GM03348 (cell line): ENCODE measurements at regions not wholly inside any gene's neighbourhood (a gene's known extent, or its start where the extent isn't known, plus 50 kb on each side); places are given as distances from the start of the nearest gene placed in this dataset.
A peak's percentile ranks its signal among the peaks of the same experiment; 100 is the strongest.

Source experiments
- DNase-seq: peaks from one replicate; pipeline ENCODE4 v3.0.0; 2012; ENCODE audit warnings: low spot score

- DNase-seq, result no peak
Measured at GRCh38 chr17:31715446-31715845, 143.6 kb downstream of the COPRS start.

GRCh38 chr17:31704483-31704882 is 154.6 kb downstream of the COPRS start:
- no peak for DNase-seq

DNA sequence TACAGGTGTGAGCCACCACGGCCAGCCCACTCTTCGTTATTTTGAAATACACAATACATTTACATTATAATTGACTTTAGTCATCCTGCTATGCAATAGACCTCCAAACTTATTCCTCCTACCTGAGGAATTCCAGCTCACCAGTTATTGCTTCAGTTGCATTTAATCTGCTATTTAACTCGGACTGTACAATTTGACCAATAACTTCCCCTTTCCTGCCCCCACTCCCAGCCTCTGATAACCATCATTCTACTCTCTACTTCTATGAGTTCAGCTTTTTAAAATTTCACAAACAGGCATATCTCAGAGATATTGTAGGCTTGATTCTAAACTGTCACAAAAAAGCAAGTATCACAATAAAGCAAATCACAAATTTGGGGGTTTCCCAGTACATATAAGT is 157.0 kb downstream of the COPRS start:
- DNase-seq, result no peak

- no peak for DNase-seq
Measured at GRCh38 chr17:31700973-31701372, 158.1 kb downstream of the COPRS start.

GRCh38 chr17:31699886-31700285 is 159.2 kb downstream of the COPRS start:
- DNase-seq, result no peak

DNA sequence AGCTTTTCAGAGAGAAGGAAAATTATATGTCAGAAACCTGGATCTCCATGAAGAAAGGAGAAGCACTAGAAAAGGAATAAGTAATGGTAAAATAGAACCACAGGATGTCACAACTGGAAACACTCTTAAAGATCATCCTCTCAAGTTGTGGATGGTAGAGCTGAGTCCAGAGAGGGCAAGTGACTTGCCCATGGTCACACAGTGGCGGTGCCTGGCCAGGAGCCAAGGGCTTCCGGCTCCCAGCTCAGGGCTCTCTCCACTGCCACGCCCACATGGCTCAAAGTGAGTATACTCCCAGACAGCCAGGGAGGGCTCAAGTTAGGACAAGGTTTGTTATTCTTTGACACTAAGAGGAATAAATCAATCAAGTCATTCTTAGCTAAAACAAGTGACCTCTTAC is 159.8 kb downstream of the COPRS start:
- DNase-seq, result no peak

DNA sequence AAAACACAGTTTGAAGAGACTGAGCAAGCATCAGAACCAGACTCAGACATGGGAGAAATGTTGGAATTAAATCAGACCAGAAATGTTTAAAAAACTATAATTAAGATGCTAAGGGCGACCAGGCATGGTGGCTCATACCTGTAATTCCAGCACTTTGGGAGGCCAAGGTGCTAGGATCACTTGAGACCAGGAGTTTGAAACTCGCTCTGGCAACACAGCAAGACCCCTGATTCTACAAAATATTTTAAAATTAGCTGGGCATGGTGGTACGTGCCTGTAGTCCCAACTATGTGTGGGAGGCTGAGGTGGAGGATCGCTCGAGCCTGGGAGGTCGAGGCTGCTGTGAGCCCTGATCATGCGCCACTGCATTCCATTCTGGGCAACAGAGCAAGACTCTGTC is 160.3 kb downstream of the COPRS start:
- no peak for DNase-seq

DNA sequence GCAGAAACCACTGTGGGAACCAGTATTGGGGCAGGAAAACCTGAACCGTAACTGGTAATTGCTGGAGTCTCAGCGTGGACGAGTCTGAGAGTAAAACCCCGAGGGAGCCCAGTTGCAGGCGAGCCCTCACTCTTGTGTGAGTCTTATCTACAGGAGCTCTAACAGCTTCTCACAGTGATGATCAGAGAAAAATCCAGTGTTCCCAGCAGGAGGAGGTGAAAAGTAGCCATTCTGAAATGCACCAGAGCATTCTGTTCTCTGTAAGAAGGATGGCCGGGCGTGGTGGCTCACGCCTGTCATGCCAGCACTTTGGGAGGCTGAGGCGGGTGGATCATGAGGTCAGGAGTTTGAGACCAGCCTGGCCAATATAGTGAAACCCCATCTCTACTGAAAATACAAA is 161.2 kb downstream of the COPRS start:
- DNase-seq, result no peak

DNA sequence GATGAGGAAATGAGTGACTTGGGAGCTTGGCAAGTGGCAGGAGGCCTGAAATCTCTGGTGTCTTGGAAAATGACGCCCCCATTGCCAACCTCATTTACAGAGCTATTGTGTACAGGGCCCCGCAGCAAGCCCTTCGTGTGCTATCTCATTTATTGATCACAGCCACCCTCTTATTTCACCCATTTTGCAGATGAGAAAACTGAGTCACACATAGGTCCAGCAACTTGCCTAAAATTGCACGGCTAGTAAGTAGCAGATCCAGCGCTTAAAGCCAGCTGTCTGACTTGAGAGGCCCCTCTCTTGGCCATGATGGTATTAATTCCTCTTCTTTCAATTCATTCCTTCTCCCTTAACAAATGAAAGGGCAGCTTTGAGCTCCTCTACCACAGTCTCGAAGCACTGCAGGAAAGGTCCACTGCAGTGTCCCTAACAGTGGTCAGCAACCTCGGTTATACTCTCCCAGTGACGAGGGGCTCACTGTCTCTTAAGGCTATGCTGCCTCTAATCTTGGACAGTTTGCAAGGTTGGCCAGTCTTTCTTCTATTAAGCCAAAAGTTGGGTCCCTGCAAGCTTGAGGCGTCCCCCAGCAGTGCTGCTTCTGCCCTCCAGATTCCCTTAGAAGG is 162.2 kb downstream of the COPRS start:
- no peak for DNase-seq

DNA sequence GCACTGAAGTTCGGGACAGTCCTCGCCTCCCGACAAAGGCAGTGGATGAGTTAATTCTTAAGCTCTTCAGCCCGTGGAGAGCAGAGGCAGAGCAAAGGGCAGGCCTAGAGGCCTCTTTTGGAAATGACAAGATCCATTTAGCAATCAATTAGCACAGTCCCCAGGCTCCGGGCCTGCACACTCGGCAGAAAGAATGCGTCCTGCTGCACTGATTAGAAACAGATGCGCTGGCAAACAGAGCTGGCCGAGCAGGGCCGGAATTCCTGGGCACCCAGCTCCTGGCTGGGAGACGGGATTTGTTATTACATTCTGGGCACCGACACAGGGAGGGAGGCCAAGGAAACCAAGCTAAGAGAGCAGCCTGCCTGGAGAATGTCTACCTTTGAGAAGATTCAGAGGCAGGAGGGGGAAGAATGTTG is 162.9 kb downstream of the COPRS start:
- DNase-seq, result peak; percentile 96

- DNase-seq, result peak; percentile 60
Measured at GRCh38 chr17:31695456-31696090, 163.5 kb downstream of the COPRS start.

DNA sequence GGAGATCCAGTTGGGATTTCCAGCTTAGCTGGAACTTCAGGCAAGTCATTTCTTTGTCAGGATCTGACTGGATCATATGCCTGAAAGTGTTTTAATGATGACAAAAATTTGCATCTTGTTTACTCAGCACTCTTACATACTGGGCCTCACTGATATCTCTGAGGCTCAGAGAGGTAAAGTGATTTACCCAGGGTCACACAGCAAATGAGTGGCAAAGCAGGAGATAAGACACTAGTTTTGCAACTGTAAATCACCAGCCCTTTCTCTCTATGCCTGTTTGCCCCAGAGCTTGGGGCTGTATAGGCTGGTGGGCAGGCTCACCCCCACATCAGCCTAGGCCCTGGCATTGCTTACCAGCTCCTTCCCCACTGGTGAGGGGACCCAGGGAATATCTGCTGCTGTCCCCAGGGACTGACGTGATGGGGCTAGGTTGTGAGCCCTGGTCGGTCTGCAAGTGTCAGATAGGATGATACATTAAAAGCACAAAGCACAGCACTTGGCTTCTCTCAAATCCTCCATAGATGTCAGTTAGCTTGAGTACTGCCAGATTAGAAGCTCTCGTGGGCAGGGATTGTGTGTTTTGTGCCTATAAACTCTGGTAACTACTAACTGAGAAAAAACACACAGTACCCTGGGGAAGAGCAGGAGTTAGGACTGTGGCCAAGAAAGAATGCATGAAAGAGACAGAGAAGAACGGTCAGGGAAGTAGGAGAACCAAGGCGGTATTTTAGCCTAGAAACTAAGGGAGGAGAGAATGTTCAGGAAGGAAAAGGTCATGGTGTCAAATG is 165.4 kb downstream of the COPRS start:
- DNase-seq, result no peak

DNA sequence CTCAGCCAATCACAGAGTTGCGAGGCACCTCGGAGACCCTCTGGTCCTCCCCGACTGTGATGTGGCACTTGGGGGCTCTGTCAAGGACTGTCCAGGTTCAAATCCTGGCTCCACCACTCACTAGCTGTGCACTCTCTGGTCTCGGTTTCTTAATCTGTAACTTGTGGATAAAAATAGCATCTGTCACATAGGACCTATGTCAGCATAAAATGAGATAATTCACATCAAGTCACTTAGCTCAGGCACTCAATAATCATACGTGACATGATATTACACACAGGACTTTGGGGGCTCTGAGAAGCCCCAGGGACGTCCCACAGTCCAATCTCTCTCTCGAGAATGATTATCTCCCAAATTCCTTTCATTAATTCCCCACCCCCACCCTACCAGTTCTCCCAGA is 166.4 kb downstream of the COPRS start:
- DNase-seq, result no peak

DNA sequence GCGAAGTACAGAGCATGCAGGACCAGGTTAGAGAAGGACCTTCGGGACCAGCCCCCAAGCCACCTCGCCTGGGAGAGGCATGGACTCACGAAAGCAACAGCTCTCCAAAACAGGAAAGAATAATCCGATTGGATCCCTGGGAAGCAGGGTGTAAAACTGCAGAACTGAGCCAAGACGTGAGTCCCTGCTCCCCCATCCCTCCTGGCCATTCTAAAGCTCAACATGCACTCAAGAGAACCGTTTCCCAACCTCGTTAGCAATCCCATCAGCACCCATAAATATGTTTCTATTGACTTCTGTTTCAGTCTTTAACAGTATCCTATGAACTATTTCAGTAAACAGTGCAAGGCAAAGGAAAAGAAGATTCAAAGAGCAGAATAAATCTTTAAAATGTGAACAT is 167.0 kb downstream of the COPRS start:
- DNase-seq, result no peak

GRCh38 chr17:31691251-31691905 is 167.7 kb downstream of the COPRS start:
- DNase-seq, result no peak

GRCh38 chr17:31690151-31690551 is 168.9 kb downstream of the COPRS start:
- DNase-seq, result no peak

DNA sequence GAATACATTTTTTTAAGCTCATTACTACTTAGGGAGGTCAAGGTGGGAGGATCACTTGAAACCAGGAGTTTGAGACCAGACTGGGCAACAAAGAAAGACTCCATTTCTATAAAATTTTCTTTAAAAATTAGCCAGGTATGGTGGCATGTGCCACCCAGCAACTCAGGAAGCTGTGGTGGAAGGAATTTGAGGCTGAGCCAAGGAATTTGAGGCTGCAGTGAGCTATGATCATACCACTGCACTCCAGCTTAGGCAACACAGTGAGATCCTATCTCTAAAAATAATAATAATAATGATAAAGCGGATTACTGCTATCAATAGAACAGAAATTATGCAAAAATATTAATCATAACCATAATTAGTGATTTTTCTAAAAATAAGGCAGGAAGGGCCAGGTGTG is 170.3 kb downstream of the COPRS start:
- DNase-seq, result no peak

DNA sequence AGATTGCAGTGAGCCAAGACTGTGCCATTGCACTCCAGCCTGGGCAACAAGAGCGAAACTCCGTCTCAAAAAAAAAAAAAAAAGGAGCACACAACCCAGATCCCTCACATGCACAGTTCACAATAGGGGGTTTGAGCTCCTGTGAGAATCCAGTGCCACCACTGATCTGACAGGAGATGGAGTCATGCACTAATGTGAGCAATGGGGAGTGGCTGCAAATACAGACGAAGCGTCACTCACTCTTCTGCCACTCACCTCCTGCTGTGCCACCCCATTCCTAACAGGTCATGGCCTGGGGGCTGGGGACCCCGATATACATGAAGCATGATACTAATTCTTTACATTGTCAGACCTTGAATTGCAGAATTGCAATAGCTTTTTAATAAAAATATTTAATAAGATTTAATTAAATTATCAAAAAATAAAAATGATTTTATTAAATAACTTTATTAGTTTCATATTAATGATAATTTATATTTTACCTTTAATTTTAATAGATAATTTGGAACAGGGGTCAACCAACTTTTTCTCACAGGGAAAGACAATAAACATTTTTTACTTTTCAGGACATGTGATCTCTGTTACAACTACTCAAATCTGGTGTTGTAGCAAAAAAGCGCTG is 171.4 kb downstream of the COPRS start:
- DNase-seq, result no peak

GRCh38 chr17:31686495-31686894 is 172.5 kb downstream of the COPRS start:
- DNase-seq, result no peak

GRCh38 chr17:31684901-31685300 is 174.1 kb downstream of the COPRS start:
- no peak for DNase-seq

DNA sequence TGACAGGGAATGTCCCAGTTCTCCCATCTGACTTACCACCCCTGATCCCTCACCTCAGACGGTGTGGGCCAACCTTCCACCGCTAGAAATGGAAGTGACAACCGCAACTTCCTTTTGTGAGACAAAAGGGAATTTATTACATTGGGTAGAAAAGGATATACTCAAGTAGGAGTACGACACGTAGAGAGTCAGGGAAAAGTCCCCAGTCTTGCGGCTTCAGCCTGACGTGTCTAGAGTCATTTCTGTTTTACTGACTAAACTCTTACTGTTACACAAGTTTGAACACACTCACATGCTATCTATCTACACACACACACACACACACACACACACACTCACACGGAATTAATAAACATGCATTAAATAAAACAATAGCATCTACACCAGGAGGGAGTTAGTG is 178.9 kb downstream of the COPRS start:
- no peak for DNase-seq

GRCh38 chr17:31679667-31680066 is 179.4 kb downstream of the COPRS start:
- DNase-seq, result no peak
